ENCODE measurements at regions not wholly inside any gene's neighbourhood (a gene's known extent, or its start where the extent isn't known, plus 50 kb on each side); places are given as distances from the start of the nearest gene placed in this dataset.

DNA sequence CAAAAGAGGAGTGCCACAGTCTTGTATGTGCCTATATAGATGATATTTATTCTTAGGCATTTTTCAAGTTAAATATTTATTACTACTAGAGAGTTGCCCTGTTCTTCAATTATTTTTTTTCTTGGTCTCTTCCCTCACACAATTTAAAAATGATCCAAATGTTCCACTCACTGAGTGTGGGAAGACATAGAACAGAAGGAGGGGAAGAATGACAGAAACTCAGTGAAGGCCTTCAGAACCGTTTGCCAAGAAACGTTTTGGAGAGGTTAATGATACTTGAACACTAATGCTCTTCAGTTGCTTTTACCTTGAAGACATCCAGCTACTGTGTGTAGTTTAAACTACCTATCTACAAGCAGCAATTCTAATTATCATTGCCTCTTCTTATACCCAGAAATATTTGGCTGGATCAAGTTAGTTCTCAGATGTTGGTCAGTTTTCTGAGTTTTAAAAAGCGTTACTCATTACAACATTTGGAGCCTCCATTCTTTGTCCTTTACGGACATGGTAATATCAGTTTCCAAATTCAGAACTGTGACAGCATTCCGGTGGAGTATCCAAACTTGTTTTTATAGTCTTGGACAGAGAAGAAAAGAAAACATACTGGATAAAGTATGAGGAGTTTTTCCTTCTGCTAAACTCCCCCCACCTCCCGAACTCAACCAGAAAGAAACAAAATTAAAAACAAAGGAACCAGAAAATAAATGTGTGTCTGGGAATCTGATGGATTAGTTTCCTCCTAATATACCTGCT is 389.7 kb downstream of the SPRY1 start:
- TF ChIP-seq YY1 (IDR thresholded peaks at IDR 0.05; ENCODE audit: low read depth) (no peak), FOXM1 (IDR thresholded peaks at IDR 0.05; ENCODE audit: low read depth) (no peak)
- TF ChIP-seq, protein P1, sequence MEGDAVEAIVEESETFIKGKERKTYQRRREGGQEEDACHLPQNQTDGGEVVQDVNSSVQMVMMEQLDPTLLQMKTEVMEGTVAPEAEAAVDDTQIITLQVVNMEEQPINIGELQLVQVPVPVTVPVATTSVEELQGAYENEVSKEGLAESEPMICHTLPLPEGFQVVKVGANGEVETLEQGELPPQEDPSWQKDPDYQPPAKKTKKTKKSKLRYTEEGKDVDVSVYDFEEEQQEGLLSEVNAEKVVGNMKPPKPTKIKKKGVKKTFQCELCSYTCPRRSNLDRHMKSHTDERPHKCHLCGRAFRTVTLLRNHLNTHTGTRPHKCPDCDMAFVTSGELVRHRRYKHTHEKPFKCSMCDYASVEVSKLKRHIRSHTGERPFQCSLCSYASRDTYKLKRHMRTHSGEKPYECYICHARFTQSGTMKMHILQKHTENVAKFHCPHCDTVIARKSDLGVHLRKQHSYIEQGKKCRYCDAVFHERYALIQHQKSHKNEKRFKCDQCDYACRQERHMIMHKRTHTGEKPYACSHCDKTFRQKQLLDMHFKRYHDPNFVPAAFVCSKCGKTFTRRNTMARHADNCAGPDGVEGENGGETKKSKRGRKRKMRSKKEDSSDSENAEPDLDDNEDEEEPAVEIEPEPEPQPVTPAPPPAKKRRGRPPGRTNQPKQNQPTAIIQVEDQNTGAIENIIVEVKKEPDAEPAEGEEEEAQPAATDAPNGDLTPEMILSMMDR (IDR thresholded peaks at IDR 0.05) = no peak

All from SK-N-SH (cell line).